ENCODE measurements at regions not wholly inside any gene's neighbourhood (a gene's known extent, or its start where the extent isn't known, plus 50 kb on each side); places are given as distances from the start of the nearest gene placed in this dataset.
"Not testable (repeated sequence)": the region's sequence is repeated elsewhere in the genome, so short reads cannot be mapped to it uniquely, and the experiment has no call there.

DNA sequence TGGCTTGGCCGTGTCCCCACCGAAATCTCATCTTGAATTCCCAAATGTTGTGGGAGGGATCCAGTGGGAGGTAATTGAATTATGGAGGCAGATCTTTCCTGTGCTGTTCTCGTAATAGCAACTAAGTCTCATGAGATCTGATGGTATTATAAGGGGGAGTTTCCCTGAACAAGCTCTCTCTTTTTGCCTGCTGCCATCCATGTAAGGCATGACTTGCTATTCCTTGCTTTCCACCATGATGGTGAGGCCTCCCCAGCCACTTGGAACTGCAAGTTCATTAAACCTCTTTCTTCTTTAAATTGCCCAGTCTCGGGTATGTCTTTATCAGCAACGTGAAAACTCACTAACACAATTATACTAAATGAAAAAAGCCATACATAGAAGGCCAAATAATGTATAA, 101.3 kb upstream of the LYPLAL1 start:
- Histone ChIP-seq H3K36me3 (no peaks in the 10 kb centered on the region), H3K4me1 (replicated peaks) (no peaks in the 10 kb centered on the region), H3K27ac (no peak overlapping the region), H3K4me3 (no peak overlapping the region), H3K9me3 (no peaks in the 10 kb centered on the region), H3K27me3 (replicated peaks; ENCODE audit: insufficient read depth) (no peaks in the 10 kb centered on the region)
- TF ChIP-seq, protein P1, sequence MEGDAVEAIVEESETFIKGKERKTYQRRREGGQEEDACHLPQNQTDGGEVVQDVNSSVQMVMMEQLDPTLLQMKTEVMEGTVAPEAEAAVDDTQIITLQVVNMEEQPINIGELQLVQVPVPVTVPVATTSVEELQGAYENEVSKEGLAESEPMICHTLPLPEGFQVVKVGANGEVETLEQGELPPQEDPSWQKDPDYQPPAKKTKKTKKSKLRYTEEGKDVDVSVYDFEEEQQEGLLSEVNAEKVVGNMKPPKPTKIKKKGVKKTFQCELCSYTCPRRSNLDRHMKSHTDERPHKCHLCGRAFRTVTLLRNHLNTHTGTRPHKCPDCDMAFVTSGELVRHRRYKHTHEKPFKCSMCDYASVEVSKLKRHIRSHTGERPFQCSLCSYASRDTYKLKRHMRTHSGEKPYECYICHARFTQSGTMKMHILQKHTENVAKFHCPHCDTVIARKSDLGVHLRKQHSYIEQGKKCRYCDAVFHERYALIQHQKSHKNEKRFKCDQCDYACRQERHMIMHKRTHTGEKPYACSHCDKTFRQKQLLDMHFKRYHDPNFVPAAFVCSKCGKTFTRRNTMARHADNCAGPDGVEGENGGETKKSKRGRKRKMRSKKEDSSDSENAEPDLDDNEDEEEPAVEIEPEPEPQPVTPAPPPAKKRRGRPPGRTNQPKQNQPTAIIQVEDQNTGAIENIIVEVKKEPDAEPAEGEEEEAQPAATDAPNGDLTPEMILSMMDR (IDR thresholded peaks at IDR 0.05), result no peak
- TF ChIP-seq POLR2AphosphoS5 (IDR thresholded peaks at IDR 0.05), result no peak
- TF ChIP-seq POLR2A (IDR thresholded peaks at IDR 0.05), result no peak
- no peak for DNase-seq (ENCODE audit: low spot score)
- WGBS, result 95% methylated on average over 5 of the region's 5 CpGs
- intact Hi-C loops (cut with DNase I), result no loop called here

GRCh38 chr1:219074084-219074728, 99.5 kb upstream of the LYPLAL1 start:
- no peaks in the 10 kb centered on the region for H3K36me3 ChIP-seq
- intact Hi-C loops (cut with DNase I), result no loop called here
- 97% methylated on average over 5 of the region's 5 CpGs for WGBS

DNA sequence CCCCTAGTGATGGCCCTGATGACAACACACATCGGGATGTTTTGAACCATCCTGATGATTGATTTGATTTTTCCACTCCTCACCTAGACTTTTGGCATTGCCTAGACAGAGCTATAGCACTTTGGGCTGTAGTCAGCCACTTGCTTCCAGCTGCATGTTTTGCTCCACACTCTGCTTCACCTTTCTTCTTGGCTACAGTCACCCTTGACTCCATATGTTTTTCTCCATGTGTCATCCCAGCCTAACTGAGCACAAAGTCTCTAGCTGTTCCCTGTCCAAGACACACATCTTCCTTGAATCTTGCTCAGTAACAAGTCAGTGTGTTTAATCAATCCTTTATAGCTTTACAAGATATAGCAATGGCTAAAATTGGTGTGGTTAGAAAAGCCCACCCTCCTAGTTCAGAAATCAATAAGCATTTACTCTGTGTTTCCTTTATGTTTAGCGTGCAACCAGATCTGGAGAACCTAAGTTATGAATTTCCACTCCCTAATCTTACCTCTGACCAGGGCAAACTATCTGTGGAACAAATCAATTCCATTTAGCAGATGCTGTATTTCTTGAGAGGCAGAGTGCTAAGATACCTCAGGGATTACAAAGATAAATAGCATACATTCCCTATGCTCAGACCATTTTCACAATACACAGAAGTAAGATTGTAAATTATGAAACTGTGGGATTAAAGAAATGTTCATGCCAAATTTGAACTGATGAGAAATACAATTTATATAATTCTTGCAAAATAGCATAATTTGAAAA, 98.4 kb upstream of the LYPLAL1 start:
- intact Hi-C loops (cut with DNase I), result no loop called here
- 88% methylated on average over 2 of the region's 2 CpGs for WGBS
- DNase-seq (ENCODE audit: low spot score), result no peak

More at GRCh38 chr1:219074084-219074728, 99.5 kb upstream of the LYPLAL1 start:
- Histone ChIP-seq H3K27ac (no peak overlapping the region), H3K4me3 (no peak overlapping the region), H3K9me3 (no peaks in the 10 kb centered on the region), H3K4me1 (replicated peaks) (no peaks in the 10 kb centered on the region), H3K27me3 (replicated peaks; ENCODE audit: insufficient read depth) (no peaks in the 10 kb centered on the region)
- TF ChIP-seq POLR2AphosphoS5 (IDR thresholded peaks at IDR 0.05), result no peak
- TF ChIP-seq POLR2A (IDR thresholded peaks at IDR 0.05), result no peak
- TF ChIP-seq, protein P1 (IDR thresholded peaks at IDR 0.05), result no peak
- DNase-seq (ENCODE audit: low spot score), result no peak

GRCh38 chr1:219076326-219076937, 97.2 kb upstream of the LYPLAL1 start:
- Histone ChIP-seq H3K27me3 (replicated peaks; ENCODE audit: insufficient read depth) (no peaks in the 10 kb centered on the region), H3K9me3 (no peaks in the 10 kb centered on the region), H3K4me1 (replicated peaks) (no peaks in the 10 kb centered on the region), H3K4me3 (no peak overlapping the region), H3K27ac (no peak overlapping the region), H3K36me3 (no peaks in the 10 kb centered on the region)
- 88% methylated on average over 1 of the region's 1 CpG for WGBS
- intact Hi-C loops (cut with DNase I), result no loop called here
- TF ChIP-seq POLR2A (IDR thresholded peaks at IDR 0.05), result no peak
- no peak for TF ChIP-seq POLR2AphosphoS5 (IDR thresholded peaks at IDR 0.05)
- TF ChIP-seq, protein P1 (IDR thresholded peaks at IDR 0.05), result no peak
- no peak for DNase-seq (ENCODE audit: low spot score)

More for the DNA sequence above, 98.4 kb upstream of the LYPLAL1 start:
- H3K27ac ChIP-seq, result no peak overlapping the region
- H3K4me1 ChIP-seq (replicated peaks), result no peaks in the 10 kb centered on the region
- H3K27me3 ChIP-seq (replicated peaks; ENCODE audit: insufficient read depth), result no peaks in the 10 kb centered on the region
- no peaks in the 10 kb centered on the region for H3K36me3 ChIP-seq
- H3K4me3 ChIP-seq, result no peak overlapping the region
- no peaks in the 10 kb centered on the region for H3K9me3 ChIP-seq
- TF ChIP-seq, protein P1 (IDR thresholded peaks at IDR 0.05), result no peak
- no peak for TF ChIP-seq POLR2AphosphoS5 (IDR thresholded peaks at IDR 0.05)
- TF ChIP-seq POLR2A (IDR thresholded peaks at IDR 0.05), result no peak

DNA sequence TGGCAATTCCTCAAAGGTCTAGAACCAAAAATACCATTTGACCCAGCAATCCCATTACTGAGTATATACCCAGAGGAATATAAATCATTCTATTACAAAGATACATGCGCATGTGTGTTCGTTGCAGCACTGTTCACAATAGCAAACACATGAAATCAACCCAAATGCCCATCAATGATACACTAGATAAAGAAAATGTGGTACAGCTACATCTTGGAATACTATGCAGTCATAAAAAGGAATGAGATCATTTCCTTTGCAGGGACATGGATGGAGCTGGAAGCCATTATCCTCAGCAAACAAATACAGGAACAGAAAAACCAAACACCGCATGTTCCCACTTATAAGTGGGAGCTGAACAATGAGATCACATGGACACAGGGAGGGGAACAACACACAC, 95.9 kb upstream of the LYPLAL1 start:
- H3K36me3 ChIP-seq; H3K27ac ChIP-seq; H3K4me3 ChIP-seq; H3K9me3 ChIP-seq; H3K4me1 ChIP-seq (replicated peaks); DNase-seq (ENCODE audit: low spot score); intact Hi-C loops (cut with DNase I); H3K27me3 ChIP-seq (replicated peaks; ENCODE audit: insufficient read depth): not testable (repeated sequence)
- 97% methylated on average over 3 of the region's 3 CpGs for WGBS
